A549 (cell line): ENCODE measurements at regions not wholly inside any gene's neighbourhood (a gene's known extent, or its start where the extent isn't known, plus 50 kb on each side); places are given as distances from the start of the nearest gene placed in this dataset.

Experiments
- BHLHE40 ChIP-seq: IDR thresholded peaks from 2 replicates; pipeline ENCODE4 v1.6.1; 2012; ENCODE audit warnings: low read depth, low read length, inconsistent platforms
- KDM5A ChIP-seq: fragments of 200-600 bp; sonication (generic); IDR thresholded peaks from 2 replicates; pipeline ENCODE4 v1.6.1; 2016; ENCODE audit warnings: antibody characterized with exemption, mild to moderate bottlenecking

- TF ChIP-seq KDM5A (no peak), BHLHE40 (no peak)
Observed at GRCh38 chr17:5948811-5949210, 121.4 kb upstream of the WSCD1 start.
